NCI-H69 (cell line): ENCODE measurements at regions not wholly inside any gene's neighbourhood (a gene's known extent, or its start where the extent isn't known, plus 50 kb on each side); places are given as distances from the start of the nearest gene placed in this dataset.
A peak's percentile ranks its signal among the peaks of the same experiment; 100 is the strongest.
"Not testable (repeated sequence)": the region's sequence is repeated elsewhere in the genome, so short reads cannot be mapped to it uniquely, and the experiment has no call there.

Source experiments
- DNase-seq: peaks from one replicate; lab custom pipeline; 2025; lab: John Stamatoyannopoulos, UW

DNA sequence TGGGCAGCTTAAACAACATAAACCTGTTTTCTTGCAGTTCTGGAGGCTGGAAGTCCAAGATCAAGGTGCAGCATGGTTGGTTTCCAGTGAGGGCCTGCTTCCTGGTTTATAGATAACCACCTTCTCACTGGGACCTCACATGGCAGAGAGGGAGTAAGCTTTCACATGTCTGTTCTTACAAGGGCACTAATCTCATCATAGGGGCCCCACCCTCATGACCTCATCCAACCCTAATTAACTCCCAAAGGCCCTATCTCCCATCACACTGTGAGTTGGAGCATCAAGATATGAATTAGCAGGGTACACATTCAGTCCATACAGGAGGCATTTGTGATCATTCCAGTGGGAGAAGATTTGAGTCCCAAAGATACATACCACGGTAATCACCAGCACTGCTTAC lies 50.5 kb upstream of the GRIN2A start:
- no peak for DNase-seq

DNA sequence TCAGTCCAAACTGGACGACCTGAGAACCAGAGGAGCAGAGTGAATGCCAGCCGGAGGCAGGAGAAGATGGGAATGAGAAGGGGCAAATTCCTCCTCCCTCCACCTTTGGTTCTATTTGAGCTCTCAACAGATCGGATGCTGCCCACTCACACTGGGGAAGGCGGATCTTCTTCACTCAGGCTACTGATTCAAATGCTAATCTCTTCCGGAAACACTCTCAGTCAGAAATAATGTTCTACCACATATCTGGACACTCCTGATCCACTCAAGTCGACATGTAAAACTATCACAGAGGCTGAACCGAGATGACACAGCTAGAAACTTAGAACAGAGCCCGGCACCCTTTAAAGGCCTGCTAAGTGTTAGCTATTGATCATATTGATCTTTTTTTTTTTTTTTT lies 57.4 kb upstream of the GRIN2A start:
- no peak for DNase-seq

DNA sequence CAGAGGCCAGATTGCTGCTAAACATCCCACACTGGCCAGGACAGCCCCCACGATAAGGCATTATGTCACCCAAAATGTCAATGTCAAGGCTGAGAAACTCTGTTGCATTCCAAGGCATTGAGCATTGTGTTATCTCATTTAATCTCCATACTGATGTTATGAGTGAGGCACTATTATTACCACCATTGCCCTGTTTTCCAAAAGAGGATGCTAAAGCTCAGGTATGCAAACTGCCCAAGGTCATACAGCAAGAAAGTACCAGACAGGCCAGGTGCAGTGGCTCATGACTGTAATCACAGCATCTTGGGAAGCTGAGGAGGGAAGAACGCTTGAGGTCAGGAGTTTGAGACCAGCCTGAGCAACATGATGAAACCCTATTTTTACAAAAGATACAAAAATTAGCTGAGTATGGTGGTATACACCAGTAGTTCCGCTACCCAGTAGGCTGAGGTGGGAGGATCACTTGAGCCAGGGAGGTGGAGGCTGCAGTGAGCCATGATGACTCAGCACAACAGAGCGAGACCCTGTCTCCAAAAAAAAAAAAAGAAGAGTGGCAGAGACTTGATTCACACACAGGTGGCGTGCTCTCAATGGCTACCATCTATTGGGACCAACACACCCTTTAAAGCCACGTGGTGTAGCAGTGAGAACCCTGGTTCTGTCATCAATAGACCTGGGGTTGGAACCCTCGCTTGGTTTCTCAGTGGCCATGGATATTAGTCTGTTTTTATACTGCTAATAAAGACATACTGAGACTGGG lies 58.8 kb upstream of the GRIN2A start:
- no peak for DNase-seq

DNA sequence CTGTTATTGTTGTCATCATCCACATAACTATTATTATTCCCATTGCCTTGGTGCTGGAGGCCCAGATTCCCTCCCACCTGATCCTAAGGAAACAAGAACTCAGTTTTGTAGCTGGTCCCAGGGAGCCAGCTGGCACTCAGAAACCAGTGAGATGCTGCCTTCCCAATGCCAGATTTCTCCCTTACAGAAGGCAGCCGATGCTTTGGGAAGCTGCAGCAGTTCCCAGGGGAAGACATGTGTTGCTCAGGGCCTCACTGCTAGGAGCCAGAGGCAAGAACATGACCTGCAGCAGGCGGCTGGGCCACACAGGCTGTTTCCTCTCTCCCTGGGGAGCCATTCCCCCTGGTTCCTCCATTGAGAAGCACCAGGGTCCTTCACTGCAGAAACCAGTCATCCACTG lies 59.9 kb upstream of the GRIN2A start:
- DNase-seq = no peak

DNA sequence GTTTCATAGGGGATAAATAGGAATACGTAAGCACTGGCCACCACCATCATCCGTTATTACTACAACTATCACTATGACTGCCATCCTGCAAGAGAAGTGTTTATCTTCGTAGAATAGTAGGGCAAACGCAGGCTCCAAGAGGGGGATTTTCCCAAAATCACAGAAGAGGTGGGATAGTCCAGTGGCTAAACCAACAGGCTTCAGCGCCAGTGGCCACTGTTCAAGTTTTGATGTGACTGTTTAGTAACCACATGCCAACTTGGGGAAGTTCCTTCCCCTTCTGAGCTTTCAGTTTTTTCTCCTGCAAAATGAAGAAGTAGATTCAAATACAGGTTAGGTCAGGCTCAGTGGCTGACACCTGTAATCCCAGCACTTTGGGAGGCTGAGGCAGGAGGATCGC lies 60.7 kb upstream of the GRIN2A start:
- DNase-seq = no peak

DNA sequence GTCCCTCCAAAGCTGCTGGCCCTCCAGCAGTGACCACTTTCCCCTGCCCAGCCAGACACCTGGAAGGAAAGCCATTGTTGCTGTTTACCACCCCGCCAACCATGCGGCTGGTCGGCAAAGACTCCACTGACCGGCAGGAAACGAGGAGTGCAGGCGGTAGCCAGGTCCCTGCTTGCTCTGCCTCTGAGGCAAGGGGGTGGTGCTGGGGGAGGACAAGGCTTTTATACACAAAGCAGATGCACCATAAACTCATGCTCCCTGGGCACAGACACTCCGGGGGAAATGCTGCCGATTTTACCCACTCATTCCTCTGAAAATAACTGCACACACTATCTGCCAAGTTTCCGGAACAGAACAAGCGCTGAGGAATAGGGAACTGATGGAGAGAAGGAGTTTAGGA lies 62.8 kb upstream of the GRIN2A start:
- no peak for DNase-seq

DNA sequence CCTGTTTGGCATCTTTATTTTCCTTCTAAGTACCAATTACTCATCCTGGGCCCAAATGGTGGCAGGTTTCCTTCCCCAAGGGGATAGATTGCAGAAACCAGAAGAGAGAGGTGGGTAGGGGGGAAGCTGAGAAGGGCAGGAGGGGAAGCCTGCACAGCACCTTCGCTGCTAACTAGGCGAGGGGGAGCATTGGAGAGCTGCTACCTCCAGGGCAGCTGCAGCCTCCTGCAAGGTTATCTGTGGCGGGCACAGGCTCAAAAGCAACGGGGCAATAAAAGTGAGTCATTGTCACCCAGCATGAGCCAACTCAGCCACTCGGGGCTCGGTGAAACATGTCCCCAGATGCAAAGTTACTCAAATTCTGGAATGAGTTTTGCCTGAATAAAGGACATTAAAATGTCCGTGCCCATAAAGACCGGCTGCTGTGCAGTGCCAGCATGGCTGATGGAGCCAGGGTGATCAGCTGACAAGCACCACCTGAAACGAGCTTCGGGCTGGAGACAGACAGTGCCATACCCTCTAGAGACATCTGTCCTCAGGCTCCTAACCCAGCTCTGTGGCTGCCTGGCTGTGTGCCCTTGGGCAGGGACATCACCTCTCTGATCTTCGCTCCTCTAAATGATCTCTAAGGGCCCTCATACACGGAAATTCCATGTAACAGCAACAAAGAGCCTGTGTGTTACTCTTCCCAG lies 68.1 kb upstream of the GRIN2A start:
- no peak for DNase-seq

DNA sequence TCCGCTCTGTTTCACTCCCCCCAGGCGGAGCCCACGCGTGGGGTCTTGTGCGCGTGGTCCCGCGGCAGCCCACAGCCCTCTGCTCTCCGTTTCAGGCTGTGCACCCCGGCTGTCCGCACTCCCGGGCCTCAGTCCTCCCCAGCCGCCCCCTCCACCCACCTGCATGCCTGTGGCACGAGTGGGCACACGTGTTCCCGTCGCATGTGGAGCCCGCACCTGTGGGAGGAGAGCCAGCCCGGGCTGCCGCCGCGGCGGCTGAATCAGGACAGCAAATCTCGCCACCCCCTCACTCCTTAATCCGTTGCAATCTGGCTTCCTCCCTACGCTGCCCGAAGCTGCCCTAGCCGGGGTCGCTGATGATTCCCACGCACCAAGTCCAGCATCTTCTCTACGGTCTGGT lies 69.9 kb upstream of the GRIN2A start:
- DNase-seq = no peak

DNA sequence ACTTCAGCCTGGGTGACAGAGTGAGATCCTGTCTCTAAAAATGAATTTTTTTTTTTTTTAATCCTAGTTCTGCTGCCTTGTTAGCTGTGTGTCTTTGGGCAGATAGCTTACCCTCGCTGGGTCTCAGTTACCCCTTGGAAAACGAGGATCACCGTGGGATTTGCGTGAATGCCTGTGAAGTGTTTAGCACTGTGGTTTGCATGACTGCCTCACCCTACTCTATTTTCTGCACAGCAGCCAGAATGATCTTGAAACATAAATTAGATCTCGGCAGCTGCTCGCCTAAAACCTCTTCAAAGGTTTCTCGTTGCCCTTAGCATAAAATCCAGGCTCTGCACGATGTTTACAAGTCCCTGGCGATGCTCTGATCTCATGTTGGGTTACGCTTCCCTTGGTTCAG lies 71.2 kb upstream of the GRIN2A start:
- no peak for DNase-seq

DNA sequence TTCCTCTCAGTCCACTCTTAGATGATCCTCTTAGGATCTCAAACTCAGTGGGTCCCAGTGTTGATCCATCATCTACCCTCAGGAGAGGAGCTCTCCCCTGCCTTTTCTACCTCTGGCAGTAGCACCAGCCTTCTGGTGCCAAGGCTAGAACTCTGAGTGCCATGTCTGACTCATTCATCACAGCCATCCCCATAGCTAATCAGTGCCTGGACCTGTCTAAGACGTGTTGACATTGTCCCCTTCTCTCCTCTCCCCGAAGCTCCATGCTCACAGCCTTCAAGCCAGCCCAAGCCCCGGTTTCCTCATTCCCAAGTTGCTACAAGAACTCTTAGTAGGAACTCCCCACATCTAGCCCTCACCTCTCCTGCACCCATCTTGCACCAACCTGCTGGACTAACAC lies 73.5 kb upstream of the GRIN2A start:
- DNase-seq = no peak

DNA sequence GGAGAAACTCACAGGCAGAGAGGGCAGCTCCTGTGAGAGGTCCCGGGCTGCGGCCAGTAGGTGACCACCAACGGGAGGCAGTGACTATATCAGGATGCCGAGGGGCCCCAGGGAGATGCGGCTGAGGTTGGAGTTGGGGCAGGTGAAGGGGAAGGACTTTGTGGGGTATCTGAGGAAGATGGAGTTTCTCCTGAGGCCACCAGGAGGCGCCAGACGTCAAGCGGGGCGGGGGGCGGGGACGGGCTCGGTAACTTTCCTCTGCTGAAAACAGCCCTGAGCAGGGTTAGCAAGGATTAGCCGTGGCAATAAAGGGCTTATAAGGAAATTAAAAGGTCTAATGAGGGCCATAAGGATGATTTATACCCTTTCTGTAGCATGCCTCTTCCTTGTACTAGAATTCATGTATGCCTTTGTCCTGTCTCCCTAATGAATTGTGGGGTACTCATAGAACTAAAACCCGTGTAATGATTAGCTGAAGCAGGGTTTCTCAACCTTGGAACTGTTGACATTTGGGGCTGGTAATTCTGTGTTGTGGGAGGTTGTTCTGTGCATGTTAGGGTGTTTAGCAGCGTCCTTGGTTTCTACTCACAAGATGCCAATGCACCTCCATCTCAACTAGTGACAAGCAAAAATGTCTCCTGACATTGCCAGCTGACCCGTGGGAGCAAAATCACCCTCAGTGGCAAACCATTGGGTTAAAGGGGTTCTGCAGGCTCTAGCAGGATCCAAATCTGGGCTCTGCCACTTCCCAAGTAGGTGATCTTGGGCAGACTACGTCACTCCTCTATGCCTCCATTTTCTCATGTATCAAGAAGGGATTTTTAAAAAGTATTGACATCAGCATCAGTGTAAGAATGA lies 74.8 kb upstream of the GRIN2A start:
- peak; percentile 22 for DNase-seq

DNA sequence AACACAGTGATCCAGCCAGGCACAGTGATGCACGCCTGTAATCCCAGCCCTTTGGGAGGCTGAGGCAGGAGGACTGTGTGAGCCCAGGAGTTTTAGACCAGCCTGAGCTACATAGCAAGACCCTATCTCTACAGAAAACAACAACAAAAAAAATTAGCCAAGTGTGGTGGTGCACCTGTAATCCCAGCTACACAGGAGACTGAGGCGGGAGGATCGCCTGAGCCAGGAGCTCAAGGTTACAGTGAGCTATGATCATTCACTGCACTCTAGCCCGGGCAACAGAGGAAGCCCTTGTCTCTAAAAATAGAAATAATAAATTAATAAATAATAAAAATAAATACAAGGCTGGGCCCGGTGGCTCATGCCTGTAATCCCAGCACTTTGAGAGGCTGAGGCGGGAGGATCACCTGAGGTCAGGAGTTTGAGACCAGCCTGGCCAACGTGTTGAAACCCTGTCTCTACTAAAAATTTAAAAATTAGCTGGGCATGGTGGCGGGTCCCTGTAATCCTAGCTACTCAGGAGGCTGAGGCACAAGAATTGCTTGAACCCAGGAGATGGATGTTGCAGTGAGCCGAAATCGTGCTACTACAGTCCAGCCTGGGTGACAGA lies 75.5 kb upstream of the GRIN2A start:
- DNase-seq = not testable (repeated sequence)

DNA sequence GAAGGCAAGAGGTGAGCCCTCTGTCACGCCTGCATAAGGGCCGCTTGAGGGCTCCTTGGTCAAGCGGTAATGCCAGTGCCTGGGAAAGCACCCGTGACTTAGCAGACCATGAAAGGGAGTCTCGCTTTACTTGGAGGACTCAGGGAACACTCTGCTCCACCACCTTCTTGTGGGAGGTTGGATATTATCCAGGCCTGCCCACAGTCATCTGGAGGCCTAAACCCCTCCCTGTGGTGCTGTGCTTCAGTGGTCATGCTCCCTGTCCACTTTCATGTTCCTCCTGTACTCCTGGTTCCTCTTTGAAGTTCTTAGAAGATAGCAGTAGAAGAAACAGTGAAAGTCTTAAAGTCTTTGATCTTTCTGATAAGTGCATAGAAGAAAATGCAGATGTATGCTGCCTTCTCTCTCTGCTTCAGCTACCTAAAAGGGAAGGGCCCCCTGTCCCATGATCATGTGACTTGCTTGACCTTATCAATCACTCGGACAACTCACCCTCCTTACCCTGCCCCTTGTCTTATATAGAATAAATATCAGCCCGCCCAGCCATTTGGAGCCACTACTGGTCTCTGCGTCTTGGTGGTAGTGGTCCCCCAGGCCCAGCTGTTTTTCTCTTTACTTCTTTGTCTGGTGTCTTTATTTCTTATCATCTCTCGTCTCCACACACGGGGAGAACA lies 76.8 kb upstream of the GRIN2A start:
- DNase-seq = not testable (repeated sequence)

DNA sequence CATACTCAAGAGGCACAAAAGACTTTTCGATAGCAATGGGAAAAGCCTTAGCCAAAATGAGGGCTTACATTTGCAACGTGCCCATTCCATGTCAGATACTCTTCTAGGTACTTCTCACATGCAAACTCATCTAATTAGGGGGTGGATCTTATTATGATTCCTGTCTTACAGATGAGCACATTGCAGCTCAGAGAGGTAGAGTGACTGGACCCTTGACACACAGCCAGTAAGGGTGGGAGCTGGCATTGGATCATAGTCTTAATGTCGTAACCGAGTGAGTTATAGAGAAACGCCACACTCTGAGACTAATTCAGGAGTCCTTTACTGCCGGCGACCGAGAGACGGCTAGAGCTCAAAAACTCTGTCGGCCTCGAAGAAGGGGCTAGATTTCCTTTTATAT lies 78.8 kb upstream of the GRIN2A start:
- DNase-seq = no peak

DNA sequence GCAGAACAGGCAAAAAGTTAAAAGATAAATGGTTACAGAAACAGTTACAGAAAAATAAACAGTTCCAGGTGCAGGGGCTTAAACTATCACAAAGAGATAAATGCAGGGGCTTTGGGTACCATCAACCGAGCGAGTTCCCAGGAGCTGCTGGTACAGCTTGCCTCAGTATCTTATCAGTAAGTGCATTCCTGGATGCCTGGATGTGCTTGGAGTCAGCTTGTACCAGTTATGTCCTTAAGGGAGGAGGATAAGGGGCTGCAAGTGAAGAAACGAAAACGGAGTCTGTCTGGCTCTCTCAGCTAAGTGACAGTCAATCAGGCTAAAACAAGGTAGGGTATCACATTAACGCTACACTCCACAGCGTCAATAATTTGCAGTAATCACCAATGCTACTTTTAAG lies 79.3 kb upstream of the GRIN2A start:
- not testable (repeated sequence) for DNase-seq

DNA sequence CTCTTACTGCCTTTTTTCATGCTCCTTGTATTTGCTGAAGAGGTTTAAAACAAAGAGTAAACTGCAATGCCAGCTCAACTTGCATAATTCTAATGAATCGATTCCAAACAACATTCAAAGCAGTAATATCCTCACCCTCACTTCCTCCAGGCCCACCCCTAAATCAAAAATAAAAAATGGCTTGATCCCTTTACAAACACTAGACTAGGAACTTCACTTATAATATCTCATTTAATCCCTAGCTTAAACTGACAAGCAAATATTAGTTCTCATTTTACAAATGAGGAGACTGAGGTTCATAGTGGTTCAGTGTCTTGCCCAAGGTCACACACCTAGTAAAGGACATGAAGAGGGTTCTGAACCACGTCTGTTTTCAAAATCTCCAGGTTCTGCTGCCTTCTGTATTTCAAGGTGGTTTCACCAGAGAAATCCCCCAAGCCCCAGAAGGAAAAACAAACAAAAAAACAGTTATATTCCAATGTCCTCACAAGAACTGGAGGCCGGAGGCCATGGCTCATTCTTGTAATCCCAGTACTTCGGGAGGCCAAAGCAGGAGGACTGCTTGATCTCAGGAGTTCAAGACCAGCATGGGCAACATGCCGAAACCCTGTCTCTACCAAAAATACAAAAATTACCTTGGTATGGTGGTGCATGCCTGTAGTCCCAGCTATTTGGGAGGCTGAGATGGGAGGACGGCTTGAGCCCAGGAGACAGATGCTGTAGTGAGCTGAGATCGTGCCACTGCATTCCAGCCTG lies 80.3 kb upstream of the GRIN2A start:
- DNase-seq = no peak

DNA sequence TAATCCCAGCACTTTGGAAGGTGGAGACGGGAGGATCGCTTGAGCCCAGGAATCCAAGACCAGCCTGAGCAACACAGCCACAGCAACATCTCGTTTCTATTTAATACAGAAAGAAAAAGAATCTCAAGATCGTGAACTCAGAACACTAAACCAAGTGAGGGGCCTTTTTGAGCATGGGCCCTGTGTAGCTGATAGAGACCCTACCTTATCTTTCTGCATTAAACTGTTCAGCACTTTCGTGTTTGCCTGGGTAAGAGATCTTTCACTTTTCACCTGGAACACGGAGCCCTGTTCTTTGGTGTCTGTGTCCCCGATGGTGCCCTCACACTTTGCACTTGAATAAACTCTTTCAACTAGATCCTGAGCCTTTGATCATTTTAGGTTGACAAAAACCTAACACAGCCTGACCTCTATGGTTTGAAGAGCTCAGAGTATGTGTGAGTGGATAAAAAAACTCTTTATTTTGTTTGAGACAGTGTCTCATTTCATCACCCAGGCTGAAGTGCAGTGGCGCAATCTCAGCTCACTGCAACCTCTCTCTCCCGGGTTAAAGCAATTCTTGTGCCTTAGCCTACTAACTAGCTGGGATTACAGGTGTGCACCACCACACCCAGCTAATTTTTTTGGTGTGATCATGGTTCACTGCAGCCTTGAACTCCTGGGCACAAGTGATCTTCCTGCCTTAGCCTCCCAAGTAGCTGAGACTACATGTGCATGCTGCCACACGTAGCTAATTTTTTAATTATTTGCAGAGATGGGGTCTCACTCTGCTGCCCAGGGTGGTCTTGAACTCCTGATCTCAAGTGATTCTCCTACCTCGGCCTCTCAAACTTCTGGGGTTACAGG lies 83.8 kb upstream of the GRIN2A start:
- DNase-seq = no peak

DNA sequence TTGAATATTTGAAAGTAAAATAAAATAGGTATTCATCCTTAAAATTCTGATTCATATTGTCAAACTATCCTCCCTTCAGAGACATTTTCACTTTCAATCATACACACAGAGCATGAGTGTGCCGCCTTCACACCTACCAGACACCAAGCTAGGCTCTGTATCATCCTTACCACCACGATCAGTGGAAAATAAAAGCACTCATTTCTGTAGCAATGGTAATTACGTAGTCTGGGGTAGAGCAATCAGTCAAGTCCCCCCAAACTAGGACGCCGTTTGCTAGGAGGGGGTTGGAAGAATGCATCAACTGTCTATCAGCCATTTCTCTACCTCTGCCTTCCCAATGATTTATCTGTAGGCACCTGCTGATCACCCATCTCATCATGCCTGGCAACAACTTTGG lies 84.6 kb upstream of the GRIN2A start:
- no peak for DNase-seq

DNA sequence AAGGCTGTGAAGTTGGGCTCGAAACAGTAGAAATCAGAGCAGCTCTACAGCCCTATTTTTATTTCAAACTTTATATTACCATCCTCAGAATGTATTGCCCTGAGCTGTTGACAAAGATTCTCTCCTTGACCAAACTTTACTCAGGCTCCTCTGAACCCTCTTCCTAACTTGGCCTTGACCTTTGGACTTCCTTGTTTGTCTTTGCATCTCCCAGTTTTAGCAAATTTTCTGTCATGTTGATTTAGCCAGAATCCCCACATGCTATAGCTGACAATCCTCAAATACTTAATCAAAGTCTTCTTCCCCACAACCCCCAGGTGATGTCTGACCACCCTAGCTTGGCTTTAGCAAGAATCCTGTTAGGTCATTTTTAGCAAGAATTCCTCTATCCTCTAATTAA lies 87.4 kb upstream of the GRIN2A start:
- no peak for DNase-seq

DNA sequence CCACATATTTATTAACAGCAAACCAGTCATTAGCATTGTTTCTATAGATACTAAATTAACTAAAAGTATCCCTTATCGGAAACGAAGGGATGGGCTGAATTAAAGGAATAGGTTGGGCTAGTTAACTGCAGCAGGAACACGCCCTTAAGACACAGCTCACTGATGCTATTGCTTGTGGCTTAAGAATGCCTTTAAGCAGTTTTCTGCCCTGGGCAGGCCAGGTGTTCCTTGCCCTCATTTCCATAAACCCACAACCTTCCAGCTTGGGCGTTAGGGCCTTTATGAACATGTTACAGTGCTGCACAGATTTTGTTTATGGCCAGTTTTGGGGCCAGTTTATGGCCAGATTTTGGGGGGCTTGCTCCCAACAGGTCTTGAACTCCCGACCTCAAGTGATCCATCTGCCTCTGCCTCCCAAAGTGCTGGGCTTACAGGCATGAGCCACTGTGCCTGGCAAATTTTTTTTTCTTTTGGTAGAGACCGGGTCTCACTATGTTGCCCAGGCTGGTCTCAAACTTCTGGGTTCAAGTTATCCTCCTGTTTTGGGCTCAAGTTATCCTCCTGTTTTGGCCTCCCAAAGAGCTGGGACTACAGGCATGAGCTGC lies 90.1 kb upstream of the GRIN2A start:
- not testable (repeated sequence) for DNase-seq
